ENCODE measurements at regions not wholly inside any gene's neighbourhood (a gene's known extent, or its start where the extent isn't known, plus 50 kb on each side); places are given as distances from the start of the nearest gene placed in this dataset.

DNA sequence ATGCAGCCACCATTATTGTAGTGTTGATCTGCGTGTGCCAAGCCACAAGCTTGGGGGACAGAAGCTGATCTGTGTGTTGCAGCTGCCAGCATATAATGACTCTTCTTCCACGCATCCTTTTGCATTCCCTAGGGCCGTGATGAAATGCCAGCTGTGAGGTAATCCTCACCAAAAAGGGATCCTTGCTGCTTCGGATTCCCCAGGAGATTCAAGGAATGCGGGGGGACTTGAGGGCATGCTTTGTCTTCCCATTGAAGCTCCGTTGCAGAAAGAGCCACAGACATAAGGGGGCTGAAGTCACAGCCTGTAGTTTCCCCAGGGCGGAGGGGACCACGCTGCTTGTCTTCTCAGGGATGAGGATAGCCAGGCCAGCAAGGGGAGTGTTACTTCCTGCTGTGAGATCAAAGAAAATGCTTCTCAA is 281.6 kb upstream of the FMN2 start:
- TF ChIP-seq, protein P1, sequence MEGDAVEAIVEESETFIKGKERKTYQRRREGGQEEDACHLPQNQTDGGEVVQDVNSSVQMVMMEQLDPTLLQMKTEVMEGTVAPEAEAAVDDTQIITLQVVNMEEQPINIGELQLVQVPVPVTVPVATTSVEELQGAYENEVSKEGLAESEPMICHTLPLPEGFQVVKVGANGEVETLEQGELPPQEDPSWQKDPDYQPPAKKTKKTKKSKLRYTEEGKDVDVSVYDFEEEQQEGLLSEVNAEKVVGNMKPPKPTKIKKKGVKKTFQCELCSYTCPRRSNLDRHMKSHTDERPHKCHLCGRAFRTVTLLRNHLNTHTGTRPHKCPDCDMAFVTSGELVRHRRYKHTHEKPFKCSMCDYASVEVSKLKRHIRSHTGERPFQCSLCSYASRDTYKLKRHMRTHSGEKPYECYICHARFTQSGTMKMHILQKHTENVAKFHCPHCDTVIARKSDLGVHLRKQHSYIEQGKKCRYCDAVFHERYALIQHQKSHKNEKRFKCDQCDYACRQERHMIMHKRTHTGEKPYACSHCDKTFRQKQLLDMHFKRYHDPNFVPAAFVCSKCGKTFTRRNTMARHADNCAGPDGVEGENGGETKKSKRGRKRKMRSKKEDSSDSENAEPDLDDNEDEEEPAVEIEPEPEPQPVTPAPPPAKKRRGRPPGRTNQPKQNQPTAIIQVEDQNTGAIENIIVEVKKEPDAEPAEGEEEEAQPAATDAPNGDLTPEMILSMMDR (IDR thresholded peaks at IDR 0.05; ENCODE audit: low read length): no peak
- TF ChIP-seq EZH2 (optimal IDR thresholded peaks at IDR 0.05; ENCODE audit: low read depth, low read length) (no peak), EZH2phosphoT487 (IDR thresholded peaks at IDR 0.05; ENCODE audit: low read length) (no peak)
